ENCODE measurements at regions not wholly inside any gene's neighbourhood (a gene's known extent, or its start where the extent isn't known, plus 50 kb on each side); places are given as distances from the start of the nearest gene placed in this dataset.
"Not testable (repeated sequence)": the region's sequence is repeated elsewhere in the genome, so short reads cannot be mapped to it uniquely, and the experiment has no call there.

DNA sequence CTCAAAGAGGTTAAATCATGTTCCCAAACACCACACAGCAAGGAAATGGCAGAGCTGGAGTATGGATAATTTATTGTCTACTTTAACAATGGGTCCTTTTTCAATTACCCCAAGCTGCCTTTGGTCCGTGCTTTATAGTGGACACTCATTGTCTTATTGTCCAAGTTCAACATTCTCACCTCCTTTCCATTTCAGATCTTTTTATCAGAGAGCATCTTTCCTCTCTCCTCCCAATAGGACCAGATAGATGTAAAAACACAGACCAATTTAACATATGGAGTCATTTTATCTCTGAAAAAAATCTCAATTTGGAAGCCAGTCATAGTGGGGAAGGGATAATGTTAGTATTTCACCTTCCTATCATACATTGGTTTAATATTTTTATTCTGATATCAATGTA lies 83.5 kb upstream of the WAC start:
- no peak for FAIRE-seq

DNA sequence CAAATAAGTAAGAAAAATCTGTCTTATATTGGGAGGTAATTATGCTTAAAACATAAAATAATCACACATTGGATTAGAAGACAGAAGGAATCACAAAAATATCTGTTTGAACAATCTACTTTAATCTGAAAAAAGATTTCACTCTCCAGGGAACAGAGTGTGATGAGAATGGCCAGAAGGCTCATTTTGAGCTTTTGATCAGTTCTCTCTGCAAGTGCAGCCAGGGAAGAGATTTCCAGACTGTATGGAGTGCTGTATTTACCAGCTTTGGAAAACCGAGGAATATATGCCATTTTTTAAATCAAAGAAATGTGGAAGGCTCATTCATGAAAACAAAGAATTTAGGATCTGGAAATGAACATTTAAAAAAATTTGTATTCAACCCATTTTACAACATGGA lies 83.0 kb upstream of the WAC start:
- no peak for FAIRE-seq

DNA sequence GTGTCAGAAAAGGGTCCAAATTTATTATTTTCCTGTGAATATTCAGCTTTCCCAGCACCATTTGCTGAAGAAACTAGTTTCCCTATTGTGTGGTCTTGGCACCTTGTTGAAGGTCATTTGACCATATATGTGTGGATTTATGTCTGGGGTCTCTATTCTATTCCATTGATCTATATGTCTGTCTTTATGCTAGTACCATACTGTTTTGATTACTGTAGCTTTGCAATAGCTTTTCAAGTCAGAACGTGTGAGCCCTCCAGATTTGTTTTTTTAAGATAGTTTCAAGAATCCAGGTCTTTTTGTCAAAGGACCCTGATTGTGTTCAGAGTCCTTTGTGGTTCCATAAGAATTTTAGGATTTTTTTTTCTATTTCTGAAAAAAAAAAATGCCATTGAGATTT lies 79.0 kb upstream of the WAC start:
- FAIRE-seq = no peak

DNA sequence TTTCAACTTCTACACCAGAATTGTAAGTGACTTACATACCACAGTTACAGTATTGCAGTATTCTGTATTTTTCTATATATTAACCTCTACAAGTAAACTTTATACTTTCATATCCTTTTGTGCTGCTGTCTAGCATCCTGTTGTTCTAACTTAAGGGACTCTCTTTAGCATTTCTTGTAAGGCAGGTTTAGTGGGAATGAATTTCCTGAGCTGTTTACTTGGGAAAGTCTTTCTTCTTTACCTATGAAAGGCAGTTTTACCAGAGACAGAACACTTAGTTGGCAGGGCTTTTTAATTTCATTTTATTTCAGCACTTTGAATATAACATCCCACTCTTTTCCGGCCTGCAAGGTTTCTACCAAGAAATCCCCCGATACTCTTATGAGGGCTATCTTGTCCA lies 75.8 kb upstream of the WAC start:
- FAIRE-seq = no peak

DNA sequence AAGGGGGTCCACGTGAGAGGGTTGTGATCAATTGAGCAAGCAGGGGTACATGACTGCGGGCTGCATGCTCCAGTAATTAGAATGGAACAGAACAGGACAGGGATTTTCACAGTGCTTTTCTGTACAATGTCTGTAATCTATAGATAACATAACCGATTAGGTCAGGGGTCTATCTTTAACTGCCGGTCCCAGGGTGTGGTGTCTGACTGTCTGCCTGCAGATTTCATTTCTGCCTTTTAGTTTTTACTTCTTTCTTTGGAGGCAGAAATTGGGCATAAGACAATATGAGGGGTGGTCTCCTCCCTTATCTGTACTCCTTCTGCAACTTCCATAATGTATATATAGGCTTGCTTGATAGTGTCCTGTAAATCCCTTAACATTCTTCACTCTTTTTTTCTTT lies 75.0 kb upstream of the WAC start:
- not testable (repeated sequence) for FAIRE-seq

DNA sequence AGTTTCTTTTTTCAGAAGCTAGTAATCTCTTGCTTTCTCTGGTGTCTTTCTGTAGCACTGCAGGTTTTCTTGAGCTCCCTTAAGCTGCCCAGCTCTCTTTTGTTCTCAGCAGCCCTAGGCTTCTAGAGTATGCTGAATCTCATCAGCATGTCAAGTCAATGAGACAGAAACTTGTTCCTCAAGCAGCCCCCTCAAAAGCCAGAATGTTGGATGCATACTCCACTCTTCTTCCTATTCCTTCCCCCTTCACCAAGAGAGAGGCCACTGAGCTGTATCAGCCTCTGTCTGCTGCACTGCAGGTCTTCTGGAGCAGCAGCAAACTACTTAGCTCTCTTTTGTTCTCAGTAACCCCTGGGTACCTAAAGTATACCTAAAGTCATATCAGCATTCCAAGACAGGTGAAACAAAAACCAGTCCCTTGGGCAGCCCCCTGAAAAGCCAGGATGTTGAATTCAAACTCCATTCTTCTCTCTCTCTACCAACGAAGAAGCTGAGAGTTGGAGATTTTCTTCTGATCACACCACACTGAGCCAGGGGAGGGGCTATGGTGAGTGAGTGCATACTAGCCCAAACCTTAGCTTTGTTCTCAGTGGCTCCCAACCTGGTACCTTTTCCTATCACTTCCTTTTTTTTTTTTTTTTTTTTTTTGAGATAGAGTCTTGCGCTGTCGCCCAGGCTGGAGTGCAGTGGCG lies 73.3 kb upstream of the WAC start:
- FAIRE-seq = no peak

DNA sequence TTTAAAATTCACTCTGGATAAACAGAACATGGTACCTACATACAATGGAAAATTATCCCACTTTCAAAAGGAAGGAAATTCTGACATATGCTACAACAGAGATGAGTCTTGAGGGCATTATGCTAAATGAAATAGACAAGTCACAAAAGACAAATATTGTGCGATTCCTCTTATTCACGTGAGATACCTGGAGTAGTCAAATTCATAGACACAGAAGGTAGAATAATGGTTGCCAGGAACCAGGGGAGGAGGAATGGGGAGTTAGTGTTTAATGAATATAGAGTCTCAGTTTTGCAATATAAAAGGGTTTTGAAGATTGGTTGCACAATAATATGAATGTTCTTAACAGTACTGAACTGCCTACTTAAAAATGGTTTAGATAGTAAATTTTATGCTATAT lies 69.8 kb upstream of the WAC start:
- no peak for FAIRE-seq

DNA sequence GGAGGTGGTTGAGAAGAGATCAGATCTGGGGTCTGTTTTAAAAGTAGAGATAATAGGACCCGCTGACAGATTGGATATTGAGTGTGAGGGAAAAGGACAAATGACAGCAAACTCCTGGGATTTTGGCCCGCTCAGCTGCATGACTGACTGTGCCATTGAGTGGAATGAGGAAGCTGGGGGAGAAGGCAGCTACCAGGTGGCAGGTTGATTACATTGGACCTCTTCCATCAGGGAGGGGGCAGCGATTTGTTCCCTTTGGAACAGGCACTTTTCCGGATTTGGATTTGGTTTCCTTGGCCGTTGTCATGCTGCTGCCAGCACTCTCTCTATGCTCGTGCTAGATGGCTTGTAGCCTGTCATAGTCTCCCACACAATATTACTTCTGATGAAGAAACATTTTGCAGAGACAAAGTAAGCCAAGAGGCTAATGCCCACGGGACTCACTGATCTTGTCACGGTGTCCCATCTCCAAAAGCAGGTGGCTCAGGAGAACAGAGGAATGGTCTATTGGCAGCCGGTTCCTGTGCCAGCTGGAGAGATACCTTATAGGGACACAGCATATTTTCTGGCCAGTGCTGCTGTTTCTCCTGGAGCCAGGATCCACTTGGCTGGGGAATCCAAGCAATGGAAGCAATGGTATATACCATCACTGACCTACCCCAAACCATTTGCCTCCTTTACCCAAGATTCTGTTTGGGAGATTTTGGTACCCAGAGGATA lies 69.1 kb upstream of the WAC start:
- no peak for FAIRE-seq

DNA sequence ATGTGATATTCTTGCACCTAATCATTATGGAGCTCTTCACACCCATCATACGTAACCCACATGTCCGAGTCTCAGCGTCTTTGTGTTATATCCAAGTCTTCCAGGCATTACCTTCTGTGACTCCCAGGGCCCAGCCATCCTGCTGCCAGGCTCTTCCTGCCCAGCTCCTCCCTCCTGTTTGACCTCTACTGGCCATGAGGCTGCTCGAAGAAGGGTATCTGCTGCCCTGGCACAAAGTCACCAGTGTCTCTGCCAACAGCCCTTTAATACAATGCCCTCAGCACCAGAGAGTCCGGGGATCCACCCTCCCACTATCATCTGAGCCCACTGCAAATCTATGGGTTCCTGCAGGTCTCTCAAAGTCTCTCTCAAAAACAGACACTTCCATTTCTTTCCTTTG lies 65.3 kb upstream of the WAC start:
- no peak for FAIRE-seq

DNA sequence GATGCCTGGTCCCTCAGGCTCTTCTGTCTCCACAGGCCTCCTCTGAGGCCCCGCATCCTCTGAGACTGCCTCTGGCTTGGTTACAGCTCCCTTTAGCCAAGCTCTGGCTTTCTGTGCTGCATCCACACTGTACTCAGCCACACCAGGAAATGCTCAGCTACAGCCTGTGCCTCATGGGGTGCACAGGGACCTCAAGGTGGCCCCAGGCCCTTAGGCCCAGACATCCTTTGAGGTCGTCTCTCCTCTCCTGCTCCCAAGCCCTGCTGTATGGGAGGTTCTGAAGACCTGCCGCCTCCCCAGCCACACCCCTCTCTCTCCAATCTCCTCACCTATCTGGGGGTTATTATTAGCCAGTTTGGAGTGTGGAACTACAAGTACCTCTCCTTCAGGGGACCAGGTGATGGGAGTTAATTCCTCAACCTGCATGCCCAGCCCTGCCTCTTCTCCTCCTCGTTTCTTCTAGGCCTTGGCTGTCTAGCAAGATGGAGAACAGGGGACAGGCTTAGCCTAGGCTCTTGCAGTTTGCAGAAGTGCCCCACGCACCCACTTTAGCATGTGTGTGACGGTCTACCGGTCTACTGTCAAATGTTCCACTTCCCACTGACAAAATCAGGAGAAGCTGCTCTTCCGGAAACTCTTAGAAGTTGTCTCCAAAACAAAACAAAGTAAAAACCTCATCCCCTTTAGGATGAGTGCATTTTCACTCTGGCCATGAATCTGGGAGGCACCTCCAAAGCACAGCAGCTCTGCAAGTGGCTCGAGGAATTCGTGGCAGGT lies 64.0 kb upstream of the WAC start:
- no peak for FAIRE-seq

DNA sequence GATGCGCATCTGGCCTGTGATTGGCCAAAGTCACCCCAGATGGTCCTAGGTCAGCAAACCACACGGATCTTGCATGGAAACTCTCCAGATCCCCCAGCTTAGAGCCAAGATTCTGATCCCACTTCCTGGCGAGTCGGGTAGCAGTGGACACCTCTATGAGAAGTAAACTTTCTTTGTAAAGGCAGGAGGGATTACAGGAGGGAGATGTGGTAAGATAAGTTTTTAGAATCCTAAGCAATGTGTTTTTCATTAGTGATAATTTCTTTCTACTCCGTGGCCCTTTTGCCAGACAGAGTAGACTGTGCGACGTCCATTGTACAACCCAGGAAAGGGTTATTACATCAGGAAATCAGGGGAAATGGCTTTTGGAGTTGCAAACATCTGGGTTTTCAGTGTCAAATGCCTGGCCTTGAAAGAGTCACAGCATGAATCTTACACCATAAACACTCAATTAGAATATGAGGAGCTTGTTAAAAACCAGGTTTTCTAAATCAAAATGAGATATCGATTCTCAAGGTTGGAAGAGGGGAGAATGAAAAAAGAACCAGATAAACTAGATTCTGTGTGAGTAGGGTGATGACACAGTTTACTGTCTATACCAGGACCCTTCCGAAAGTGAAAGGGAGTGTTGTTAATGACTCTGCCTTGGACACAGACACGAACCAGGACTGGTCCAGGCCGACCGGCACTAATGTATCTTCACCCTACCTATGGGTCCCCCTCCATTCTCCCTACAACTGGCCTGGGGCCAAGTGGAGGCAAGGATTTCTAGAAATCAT lies 61.9 kb upstream of the WAC start:
- FAIRE-seq = no peak

DNA sequence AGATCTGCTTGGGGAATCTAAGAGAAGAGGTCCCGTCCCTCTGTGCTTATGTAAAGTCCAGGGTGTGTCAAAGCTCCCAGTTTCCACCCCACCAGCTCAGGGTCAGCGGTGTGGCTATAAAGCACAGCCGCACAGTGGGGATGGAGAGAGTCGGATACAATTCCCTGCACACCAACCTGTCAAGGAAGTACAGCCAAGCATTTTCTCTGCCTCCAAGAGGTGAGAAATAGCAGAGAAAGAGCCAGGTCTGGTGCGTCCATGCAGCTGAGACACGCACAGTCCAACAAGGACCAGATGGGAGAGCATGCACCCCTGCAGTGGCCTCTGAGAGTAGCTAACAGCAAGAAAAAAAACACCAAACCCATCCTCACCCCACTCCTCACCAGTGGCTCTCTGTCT lies 61.3 kb upstream of the WAC start:
- FAIRE-seq = no peak

DNA sequence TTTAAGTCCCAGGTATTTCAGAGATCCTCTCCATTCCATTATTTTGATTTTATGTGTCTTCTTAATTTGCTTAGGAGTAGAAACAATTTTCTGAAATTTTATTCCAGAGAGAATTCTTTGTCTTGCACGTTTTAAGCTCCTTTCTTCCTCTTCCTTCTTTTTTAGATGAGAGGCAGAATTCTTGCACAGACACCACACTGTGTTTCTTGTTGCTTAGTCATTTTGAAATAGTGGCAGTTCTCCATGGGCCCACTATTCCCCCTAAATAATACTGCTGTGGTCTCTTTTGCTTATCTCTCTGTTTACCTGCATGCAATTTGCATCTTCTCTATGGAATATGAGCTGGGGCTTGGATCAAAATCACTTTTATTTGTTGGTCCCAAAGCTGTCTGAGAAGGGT lies 54.3 kb upstream of the WAC start:
- no peak for FAIRE-seq

DNA sequence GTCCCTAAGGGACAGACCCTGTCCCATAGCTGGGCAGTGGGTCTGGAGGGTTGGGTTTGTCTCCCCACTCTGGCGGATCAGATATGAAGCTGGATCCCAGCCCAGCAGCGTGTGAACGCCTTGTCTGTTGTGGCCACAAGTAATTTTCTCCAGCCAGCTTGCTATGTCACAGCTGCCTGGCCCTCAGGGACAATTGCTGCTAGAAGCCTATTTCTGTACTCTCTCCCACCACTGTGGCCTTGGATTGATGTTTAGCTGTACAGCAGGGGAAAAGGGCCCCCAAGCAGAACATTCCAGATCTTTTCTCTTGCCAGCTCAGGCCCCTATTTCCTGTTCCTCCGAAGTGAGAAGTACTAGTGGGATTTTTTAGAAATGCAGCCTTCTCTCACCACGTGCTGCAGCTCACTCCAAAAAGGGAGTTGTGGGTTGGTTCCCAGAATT lies 53.5 kb upstream of the WAC start:
- no peak for FAIRE-seq

DNA sequence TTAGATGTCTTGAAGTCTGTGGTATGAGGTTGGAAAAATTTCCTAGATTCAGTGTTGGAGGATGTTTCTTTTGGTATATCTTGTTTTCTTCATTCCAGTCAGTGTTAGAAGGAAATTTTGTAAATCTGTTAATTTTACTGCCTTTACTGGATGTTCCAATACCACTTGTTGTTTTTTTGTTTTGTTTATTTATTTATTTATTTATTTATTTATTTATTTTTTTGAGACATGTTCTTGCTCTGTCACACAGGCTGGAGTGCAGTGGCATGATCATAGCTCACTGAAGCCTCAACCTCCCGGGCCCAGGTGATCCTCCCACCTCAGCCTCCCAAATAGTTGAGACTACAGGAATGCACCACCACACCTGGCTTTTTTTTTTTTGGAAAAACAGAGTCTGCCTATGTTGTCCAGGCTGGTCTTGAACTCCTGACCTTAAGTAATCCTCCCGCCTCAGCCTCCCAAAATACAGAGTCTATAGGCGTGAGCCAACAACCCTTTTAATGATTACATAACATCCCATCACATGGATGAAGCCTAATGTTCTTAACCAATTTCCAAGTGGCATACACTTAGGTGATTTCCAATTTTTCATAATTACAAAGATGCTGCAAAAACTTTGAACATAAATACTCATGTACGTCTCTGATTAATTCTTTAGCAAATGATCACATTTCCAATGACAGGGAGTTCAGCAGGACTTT lies 52.8 kb upstream of the WAC start:
- FAIRE-seq = no peak

DNA sequence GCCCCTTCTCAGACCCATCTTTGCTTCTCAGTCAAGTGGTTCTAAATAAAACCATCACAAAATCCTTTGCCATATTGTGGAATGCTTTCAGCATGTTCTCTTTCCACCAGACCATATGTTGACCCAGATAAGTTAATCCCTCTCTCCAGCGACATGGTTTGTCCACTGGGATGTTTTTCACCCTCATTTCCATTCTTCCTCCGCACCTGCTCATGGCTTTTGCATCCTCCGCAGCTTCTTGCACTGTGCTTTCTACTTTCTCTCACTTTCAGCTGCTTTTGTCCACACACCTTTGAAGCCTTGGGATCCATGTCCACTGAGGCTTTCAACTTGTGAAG lies 52.3 kb upstream of the WAC start:
- no peak for FAIRE-seq

DNA sequence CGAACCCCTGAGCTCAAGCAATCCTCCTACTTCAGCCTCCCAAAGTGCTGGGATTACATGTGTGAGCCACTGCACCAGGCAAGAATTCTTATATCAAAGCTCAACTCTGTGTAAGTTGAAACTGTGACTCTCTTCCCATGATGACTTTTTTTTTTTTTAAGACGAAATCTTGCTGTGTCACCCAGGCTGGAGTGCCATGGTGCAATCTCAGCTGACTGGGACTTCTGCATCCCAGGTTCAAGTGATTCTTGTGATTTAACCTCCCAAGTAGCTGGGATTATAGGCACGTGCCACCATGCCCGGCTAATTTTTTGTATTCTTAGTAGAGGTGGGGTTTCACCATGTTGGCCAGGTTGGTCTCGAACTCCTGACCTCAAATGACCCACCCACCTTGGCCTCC lies 51.6 kb upstream of the WAC start:
- not testable (repeated sequence) for FAIRE-seq

DNA sequence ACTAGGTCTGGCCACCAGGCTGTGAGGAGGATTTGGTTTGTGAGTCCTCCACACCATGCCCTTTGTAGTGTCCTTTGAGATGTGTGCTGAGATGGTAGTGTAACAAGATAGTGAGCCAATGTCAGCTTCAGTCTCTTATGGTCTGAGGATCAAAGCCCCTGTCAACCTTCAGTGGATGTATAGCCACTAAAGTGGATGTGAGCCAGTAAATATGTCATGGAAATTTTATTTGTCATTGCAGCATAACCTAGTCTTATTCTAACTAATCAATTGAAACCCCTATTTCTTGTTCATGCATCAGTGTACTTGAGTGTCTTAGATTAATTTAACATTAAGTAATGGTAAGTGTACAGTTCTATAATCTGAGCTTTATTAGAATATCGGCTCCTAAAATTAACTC lies 51.0 kb upstream of the WAC start:
- FAIRE-seq = no peak

Measured in A204.1 (cell line).